Heart left ventricle (tissue), 16 donors: ENCODE measurements at regions not wholly inside any gene's neighbourhood (a gene's known extent, or its start where the extent isn't known, plus 50 kb on each side); places are given as distances from the start of the nearest gene placed in this dataset.
"Not testable (repeated sequence)": the region's sequence is repeated elsewhere in the genome, so short reads cannot be mapped to it uniquely, and the experiment has no call there.

Experiments used
- ATAC-seq, 4 donors: fragments of 200-7000 bp; cut with Tn5 transposase; one replicate each; pipeline ENCODE4 v1.9.1; 2020 to 2022; ENCODE audit warnings: moderate library complexity in 4 of 4, mild to moderate bottlenecking in 3 of 4, moderate number of reproducible peaks in 1 of 4
- DNase-seq, 5 donors: peaks; one replicate each; pipeline ENCODE4 v3.0.0-alpha.2; 2020
- H3K27ac ChIP-seq, 12 donors: fragments of 200-600 bp; sonication (generic) in 4 of 12; one replicate each; pipeline versions ENCODE4 v1.5.0 to v1.8.0; 2016 to 2022; ENCODE audit warnings: mild to moderate bottlenecking in 2 of 12
- H3K27me3 ChIP-seq, 9 donors: fragments of 200-600 bp; sonication (generic) in 2 of 9; one replicate each; pipeline versions ENCODE4 v1.5.1 to v1.8.0; 2016 to 2022; ENCODE audit warnings: mild to moderate bottlenecking in 3 of 9
- H3K36me3 ChIP-seq, 9 donors: fragments of 200-600 bp; sonication (generic) in 2 of 9; one replicate each; pipeline versions ENCODE4 v1.5.0 to v1.8.0; 2018 to 2022; ENCODE audit warnings: mild to moderate bottlenecking in 2 of 9
- H3K4me1 ChIP-seq, 12 donors: fragments of 200-600 bp; sonication (generic) in 4 of 12; one replicate each; pipeline versions ENCODE4 v1.5.0 to v1.8.0; 2016 to 2022; ENCODE audit warnings: mild to moderate bottlenecking in 3 of 12
- H3K4me3 ChIP-seq, 12 donors: fragments of 200-600 bp; sonication (generic) in 4 of 12; one replicate each; pipeline versions ENCODE4 v1.5.0 to v1.8.0; 2017 to 2022; ENCODE audit warnings: mild to moderate bottlenecking in 9 of 12, moderate library complexity in 4 of 12
- H3K9me3 ChIP-seq, 12 donors: fragments of 200-600 bp; sonication (generic) in 4 of 12; one replicate each; pipeline versions ENCODE4 v1.5.0 to v1.8.0; 2016 to 2022; ENCODE audit warnings: mild to moderate bottlenecking in 1 of 12
- CTCF ChIP-seq, 12 donors: fragments of 200-600 bp; sonication (generic) in 4 of 12; IDR thresholded peaks; one replicate each; pipeline versions ENCODE4 v1.5.0 to v1.8.0; 2018 to 2022; ENCODE audit warnings: antibody characterized with exemption in 12 of 12, mild to moderate bottlenecking in 5 of 12
- POLR2A ChIP-seq, 2 donors: fragments of 450-650 bp; IDR thresholded peaks; one replicate each; pipeline ENCODE4 v1.6.1; 2017; ENCODE audit warnings: antibody characterized with exemption in 2 of 2, mild to moderate bottlenecking in 2 of 2, moderate library complexity in 2 of 2
- WGBS, 4 donors: extraction: QIAGEN DNeasy Blood & Tissue Kit in 2 of 4; methylation state at CpG; one replicate each; pipeline versions ENCODE4 v1.1.5 to v1.1.7; 2013 to 2018; 5-methylcytosine and 5-hydroxymethylcytosine counted together
- intact Hi-C, 10 donors: fragments of 100-400 bp; cut with DNase I; formaldehyde crosslinking; loops; one replicate each; pipeline versions ENCODE4 v1.11.1 to v1.14.2; 2022
- donor health status: ischemic (EF 13 %, LVEDD 7.1; RV severe dilation, severe dysfunction).
- donor health status: healthy with polysubstance abuse.
- donor health status: DM: no; HTN: yes; CAD: no.
- donor health status: DM: no; HTN: no; CAD: no.
- donor health status: ischemic (EF 25% LVEDD 6.9; RV normal size, moderate dysfunction).
- donor health status: ischemic (EF 25% LVEDD 5.7; RV mildly dilated, moderate dysfunction).
- donor health status: healthy.
- donor health status: DM: yes; HTN: yes; CAD: no.
- donor health status: ischemic (EF 35%, LVEDD 5.7; RV mildly dilated, moderate dysfunction).
- donor health status: nonischemic (EF 11% LVEDD 7.7; RV severe dilation, severe dysfunction).
- donor health status: DM: yes; HTN: yes; CAD: no.
- donor health status: PGD.
- donor health status: ischemic (EF 29% LVEDD 5.4; RV normal size, mild dysfunction).
- donor health status: nonischemic (EF 23%, LVEDD 6.1; RV moderate dilation, normal function).

- DNase-seq (no peak), ATAC-seq (no peak)
These were observed 87.5 kb downstream of the CHCHD4 start for GRCh38 chr3:14037211-14037610.

GRCh38 chr3:14033023-14033422, 91.6 kb downstream of the CHCHD4 start:
- no peaks in the 10 kb centered on the region for H3K27me3 ChIP-seq
- no peak overlapping the region for H3K4me3 ChIP-seq
- ATAC-seq (no peak), DNase-seq (no peak)
- no peak overlapping the region for H3K27ac ChIP-seq
- peaks cover 0 to 2% (median 0%) of the 10 kb centered on the region in 9 donors for H3K36me3 ChIP-seq
- H3K9me3 ChIP-seq, result peaks cover 0 to 55% (median 16%) of the 10 kb centered on the region in 12 donors
- TF ChIP-seq POLR2A (IDR thresholded peaks at IDR 0.05) (no peak), CTCF (IDR thresholded peaks at IDR 0.05) (no peak)
- 27 to 41% (median 33%) methylated on average over 1 of the region's 1 CpG for WGBS, 4 donors
- intact Hi-C loops, result no loop called here
- H3K4me1 ChIP-seq, result no peaks in the 10 kb centered on the region

More at GRCh38 chr3:14037211-14037610, 87.5 kb downstream of the CHCHD4 start:
- no peak overlapping the region for H3K4me3 ChIP-seq
- H3K4me1 ChIP-seq, result peaks cover 0 to 10% (median 0%) of the 10 kb centered on the region in 12 donors
- intact Hi-C loops, result no loop called here
- H3K36me3 ChIP-seq, result peaks cover 0 to 13% (median 0%) of the 10 kb centered on the region in 9 donors
- TF ChIP-seq CTCF (IDR thresholded peaks at IDR 0.05), result no peak
- no peak for TF ChIP-seq POLR2A (IDR thresholded peaks at IDR 0.05)
- H3K27ac ChIP-seq, result no peak overlapping the region
- peaks cover 0 to 60% (median 16%) of the 10 kb centered on the region in 12 donors for H3K9me3 ChIP-seq
- 93 to 96% (median 96%) methylated on average over 12 to 22 of the region's 22 CpGs for WGBS, 4 donors
- H3K27me3 ChIP-seq, result no peaks in the 10 kb centered on the region

- ATAC-seq (no peak), DNase-seq (no peak)
- intact Hi-C loops, result no loop called here
- Histone ChIP-seq H3K36me3 (no peaks in the 10 kb centered on the region), H3K27ac (no peak overlapping the region), H3K4me3 (no peak overlapping the region), H3K27me3 (no peaks in the 10 kb centered on the region), H3K9me3 (peaks cover 0 to 53% (median 10%) of the 10 kb centered on the region in 12 donors), H3K4me1 (no peaks in the 10 kb centered on the region)
- 44 to 58% (median 51%) methylated on average over 3 of the region's 3 CpGs for WGBS, 4 donors
- TF ChIP-seq POLR2A (IDR thresholded peaks at IDR 0.05) (no peak), CTCF (IDR thresholded peaks at IDR 0.05) (no peak)
These were observed 93.4 kb downstream of the CHCHD4 start for GRCh38 chr3:14031271-14031670.

GRCh38 chr3:14029390-14029995, 95.2 kb downstream of the CHCHD4 start:
- H3K27ac ChIP-seq, intact Hi-C loops, H3K36me3 ChIP-seq, H3K4me1 ChIP-seq, ATAC-seq, DNase-seq, H3K4me3 ChIP-seq, H3K27me3 ChIP-seq: not testable (repeated sequence)
- peaks cover 0 to 43% (median 12%) of the 10 kb centered on the region in 12 donors for H3K9me3 ChIP-seq
- 85 to 92% (median 91%) methylated on average over 17 to 20 of the region's 20 CpGs for WGBS, 4 donors

GRCh38 chr3:14028122-14028521, 96.5 kb downstream of the CHCHD4 start:
- H3K4me3 ChIP-seq, H3K4me1 ChIP-seq, H3K36me3 ChIP-seq, H3K27ac ChIP-seq, H3K27me3 ChIP-seq, intact Hi-C loops, DNase-seq, ATAC-seq: not testable (repeated sequence)
- WGBS, 4 donors, result 81 to 92% (median 86%) methylated on average over 9 of the region's 9 CpGs
- H3K9me3 ChIP-seq, result peaks cover 0 to 32% (median 11%) of the 10 kb centered on the region in 12 donors
